Natural killer cell treated with Interleukin-12 subunit alpha and Interleukin-12 subunit beta and Interleukin-15 and Interleukin-18, amount 100 ng/mL, for 72 hours (primary cell): ENCODE measurements at regions not wholly inside any gene's neighbourhood (a gene's known extent, or its start where the extent isn't known, plus 50 kb on each side); places are given as distances from the start of the nearest gene placed in this dataset.
A peak's percentile ranks its signal among the peaks of the same experiment; 100 is the strongest.

Experiments used
- ATAC-seq, 2 donors: fragments of 150-1000 bp; cut with Tn5 transposase in 1 of 2; sonication (Bioruptor Pico), chemical (Tn5 transposase) in 1 of 2; 2 replicates each; pipeline ENCODE4 v1.10.0; 2021
- DNase-seq: peaks from one replicate; pipeline ENCODE4 v3.0.0; 2022; ENCODE audit warnings: low spot score
- H3K27ac Mint-ChIP-seq, 2 donors: 1 replicate in 1 of 2; 2 replicates in 1 of 2; pipeline ENCODE4 v1.8.0; 2022; ENCODE audit warnings: mixed read lengths in 2 of 2, mild to moderate bottlenecking in 1 of 2, moderate library complexity in 1 of 2
- H3K27me3 Mint-ChIP-seq, 2 donors: 1 replicate in 1 of 2; 2 replicates in 1 of 2; pipeline ENCODE4 v1.8.0; 2022; ENCODE audit warnings: mixed read lengths in 2 of 2
- H3K36me3 Mint-ChIP-seq: one replicate; pipeline ENCODE4 v1.8.0; 2022; ENCODE audit warnings: mixed read lengths
- H3K4me1 Mint-ChIP-seq, 2 donors: 1 replicate in 1 of 2; 2 replicates in 1 of 2; pipeline ENCODE4 v1.8.0; 2022; ENCODE audit warnings: low read depth in 2 of 2, mixed read lengths in 2 of 2, mild to moderate bottlenecking in 1 of 2
- H3K4me3 Mint-ChIP-seq: one replicate; pipeline ENCODE4 v1.8.0; 2022; ENCODE audit warnings: mixed read lengths
- H3K9me3 Mint-ChIP-seq: 2 replicates; pipeline ENCODE4 v1.8.0; 2022; ENCODE audit warnings: mixed read lengths

GRCh38 chr10:78255796-78256638 is 222.4 kb downstream of the RPS24 start:
- Mint-ChIP-seq H3K36me3 (no peaks in the 10 kb centered on the region), H3K4me1 (peaks cover 3 to 7% of the 10 kb centered on the region in 2 donors), H3K27ac (no peak overlapping the region), H3K4me3 (no peak overlapping the region), H3K27me3 (peaks cover 13 to 15% of the 10 kb centered on the region in 2 donors), H3K9me3 (no peaks in the 10 kb centered on the region)
- ATAC-seq (peak in 1 of 2 donors; percentile 61), DNase-seq (peak; percentile 28)

GRCh38 chr10:78258323-78259030 is 224.8 kb downstream of the RPS24 start:
- peaks cover 6 to 10% of the 10 kb centered on the region in 2 donors for H3K27me3 Mint-ChIP-seq
- H3K4me3 Mint-ChIP-seq, result no peak overlapping the region
- H3K9me3 Mint-ChIP-seq, result no peaks in the 10 kb centered on the region
- DNase-seq (peak; percentile 41), ATAC-seq (no peak)
- H3K4me1 Mint-ChIP-seq, result no peaks in the 10 kb centered on the region
- no peaks in the 10 kb centered on the region for H3K36me3 Mint-ChIP-seq
- H3K27ac Mint-ChIP-seq, result no peak overlapping the region

GRCh38 chr10:78259391-78259790 is 225.7 kb downstream of the RPS24 start:
- no peak overlapping the region for H3K27ac Mint-ChIP-seq
- no peaks in the 10 kb centered on the region for H3K36me3 Mint-ChIP-seq
- no peaks in the 10 kb centered on the region for H3K4me1 Mint-ChIP-seq
- no peaks in the 10 kb centered on the region for H3K9me3 Mint-ChIP-seq
- no peak for ATAC-seq
- H3K27me3 Mint-ChIP-seq, result peaks cover 6 to 10% of the 10 kb centered on the region in 2 donors
- DNase-seq, result no peak
- no peak overlapping the region for H3K4me3 Mint-ChIP-seq

GRCh38 chr10:78260141-78260540 is 226.5 kb downstream of the RPS24 start:
- no peak overlapping the region for H3K27ac Mint-ChIP-seq
- no peak for ATAC-seq
- H3K36me3 Mint-ChIP-seq, result no peaks in the 10 kb centered on the region
- DNase-seq, result no peak
- H3K4me1 Mint-ChIP-seq, result no peaks in the 10 kb centered on the region
- peaks cover 6 to 10% of the 10 kb centered on the region in 2 donors for H3K27me3 Mint-ChIP-seq
- no peaks in the 10 kb centered on the region for H3K9me3 Mint-ChIP-seq
- no peak overlapping the region for H3K4me3 Mint-ChIP-seq

- no peak for ATAC-seq
- no peak overlapping the region for H3K4me3 Mint-ChIP-seq
- no peak for DNase-seq
- H3K36me3 Mint-ChIP-seq, result no peaks in the 10 kb centered on the region
- no peaks in the 10 kb centered on the region for H3K4me1 Mint-ChIP-seq
- H3K27me3 Mint-ChIP-seq, result peaks cover 6 to 7% of the 10 kb centered on the region in 2 donors
- no peaks in the 10 kb centered on the region for H3K9me3 Mint-ChIP-seq
- H3K27ac Mint-ChIP-seq, result no peak overlapping the region
Measured at GRCh38 chr10:78260680-78261079, 227.0 kb downstream of the RPS24 start.

- no peak overlapping the region for H3K4me3 Mint-ChIP-seq
- H3K9me3 Mint-ChIP-seq, result no peaks in the 10 kb centered on the region
- H3K27ac Mint-ChIP-seq, result no peak overlapping the region
- H3K36me3 Mint-ChIP-seq, result no peaks in the 10 kb centered on the region
- H3K27me3 Mint-ChIP-seq, result peaks cover 6 to 7% of the 10 kb centered on the region in 2 donors
- no peak for DNase-seq
- ATAC-seq, result no peak
- H3K4me1 Mint-ChIP-seq, result no peaks in the 10 kb centered on the region
Measured at GRCh38 chr10:78261291-78261690, 227.6 kb downstream of the RPS24 start.

GRCh38 chr10:78262860-78263259 is 229.2 kb downstream of the RPS24 start:
- ATAC-seq (no peak), DNase-seq (no peak)
- H3K36me3 Mint-ChIP-seq, result no peaks in the 10 kb centered on the region
- no peak overlapping the region for H3K27ac Mint-ChIP-seq
- H3K4me1 Mint-ChIP-seq, result no peaks in the 10 kb centered on the region
- no peaks in the 10 kb centered on the region for H3K9me3 Mint-ChIP-seq
- H3K27me3 Mint-ChIP-seq, result peaks cover 2 to 4% of the 10 kb centered on the region in 2 donors
- no peak overlapping the region for H3K4me3 Mint-ChIP-seq

GRCh38 chr10:78263521-78263988 is 229.9 kb downstream of the RPS24 start:
- Mint-ChIP-seq H3K36me3 (no peaks in the 10 kb centered on the region), H3K27me3 (peaks cover 0 to 4% of the 10 kb centered on the region in 2 donors), H3K27ac (no peak overlapping the region), H3K9me3 (no peaks in the 10 kb centered on the region), H3K4me1 (no peaks in the 10 kb centered on the region), H3K4me3 (no peak overlapping the region)
- ATAC-seq (no peak), DNase-seq (no peak)

GRCh38 chr10:78264361-78264760 is 230.7 kb downstream of the RPS24 start:
- H3K4me3 Mint-ChIP-seq, result no peak overlapping the region
- ATAC-seq (no peak), DNase-seq (no peak)
- no peaks in the 10 kb centered on the region for H3K9me3 Mint-ChIP-seq
- no peak overlapping the region for H3K27ac Mint-ChIP-seq
- no peaks in the 10 kb centered on the region for H3K36me3 Mint-ChIP-seq
- H3K27me3 Mint-ChIP-seq, result peaks cover 0 to 4% of the 10 kb centered on the region in 2 donors
- H3K4me1 Mint-ChIP-seq, result no peaks in the 10 kb centered on the region

GRCh38 chr10:78266741-78267469 is 233.2 kb downstream of the RPS24 start:
- Mint-ChIP-seq H3K9me3 (no peaks in the 10 kb centered on the region), H3K4me3 (no peak overlapping the region), H3K4me1 (no peaks in the 10 kb centered on the region), H3K27ac (no peak overlapping the region), H3K27me3 (no peaks in the 10 kb centered on the region), H3K36me3 (no peaks in the 10 kb centered on the region)
- ATAC-seq (peak in 1 of 2 donors; percentile 6), DNase-seq (no peak)

GRCh38 chr10:78267598-78267997 is 233.9 kb downstream of the RPS24 start:
- H3K27ac Mint-ChIP-seq, result no peak overlapping the region
- DNase-seq (no peak), ATAC-seq (no peak)
- no peaks in the 10 kb centered on the region for H3K27me3 Mint-ChIP-seq
- no peaks in the 10 kb centered on the region for H3K9me3 Mint-ChIP-seq
- H3K4me3 Mint-ChIP-seq, result no peak overlapping the region
- no peaks in the 10 kb centered on the region for H3K4me1 Mint-ChIP-seq
- no peaks in the 10 kb centered on the region for H3K36me3 Mint-ChIP-seq

- Mint-ChIP-seq H3K9me3 (no peaks in the 10 kb centered on the region), H3K4me1 (no peaks in the 10 kb centered on the region), H3K27me3 (peaks cover 0 to under 1% of the 10 kb centered on the region in 2 donors), H3K36me3 (no peaks in the 10 kb centered on the region), H3K4me3 (no peak overlapping the region), H3K27ac (no peak overlapping the region)
- DNase-seq (no peak), ATAC-seq (no peak)
Measured at GRCh38 chr10:78269060-78269459, 235.4 kb downstream of the RPS24 start.

GRCh38 chr10:78272329-78272728 is 238.7 kb downstream of the RPS24 start:
- Mint-ChIP-seq H3K36me3 (no peaks in the 10 kb centered on the region), H3K4me1 (no peaks in the 10 kb centered on the region), H3K9me3 (no peaks in the 10 kb centered on the region), H3K27me3 (peaks cover 10 to 21% of the 10 kb centered on the region in 2 donors), H3K4me3 (no peak overlapping the region), H3K27ac (no peak overlapping the region)
- DNase-seq, result no peak
- ATAC-seq, result no peak

- Mint-ChIP-seq H3K27me3 (peaks cover 10 to 22% of the 10 kb centered on the region in 2 donors), H3K36me3 (no peaks in the 10 kb centered on the region), H3K4me1 (no peaks in the 10 kb centered on the region), H3K27ac (no peak overlapping the region), H3K4me3 (no peak overlapping the region), H3K9me3 (no peaks in the 10 kb centered on the region)
- no peak for ATAC-seq
- no peak for DNase-seq
Measured at GRCh38 chr10:78274491-78274890, 240.8 kb downstream of the RPS24 start.
